ENCODE measurements at regions not wholly inside any gene's neighbourhood (a gene's known extent, or its start where the extent isn't known, plus 50 kb on each side); places are given as distances from the start of the nearest gene placed in this dataset.
"Not testable (repeated sequence)": the region's sequence is repeated elsewhere in the genome, so short reads cannot be mapped to it uniquely, and the experiment has no call there.

DNA sequence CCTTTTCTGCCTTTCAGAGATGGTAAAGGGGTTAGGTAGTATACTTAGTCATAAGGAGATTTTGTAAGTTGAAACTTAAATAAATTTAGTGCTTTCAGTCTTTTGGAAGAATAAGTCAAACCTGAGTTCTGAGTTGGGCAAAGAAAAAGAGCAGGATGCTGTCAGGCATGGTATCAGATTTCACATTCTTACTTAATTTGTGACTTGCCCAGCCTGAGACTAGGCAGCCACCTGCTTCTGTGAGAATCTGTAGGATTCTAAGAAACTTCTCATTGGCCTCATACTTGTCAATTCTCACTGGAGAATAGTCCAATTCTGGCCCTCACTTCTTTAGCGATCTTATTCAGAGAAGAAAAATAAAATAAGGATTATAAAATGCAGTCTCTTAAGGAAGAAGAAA is 577.5 kb downstream of the DIPK2A start:
- DNase-seq = no peak

DNA sequence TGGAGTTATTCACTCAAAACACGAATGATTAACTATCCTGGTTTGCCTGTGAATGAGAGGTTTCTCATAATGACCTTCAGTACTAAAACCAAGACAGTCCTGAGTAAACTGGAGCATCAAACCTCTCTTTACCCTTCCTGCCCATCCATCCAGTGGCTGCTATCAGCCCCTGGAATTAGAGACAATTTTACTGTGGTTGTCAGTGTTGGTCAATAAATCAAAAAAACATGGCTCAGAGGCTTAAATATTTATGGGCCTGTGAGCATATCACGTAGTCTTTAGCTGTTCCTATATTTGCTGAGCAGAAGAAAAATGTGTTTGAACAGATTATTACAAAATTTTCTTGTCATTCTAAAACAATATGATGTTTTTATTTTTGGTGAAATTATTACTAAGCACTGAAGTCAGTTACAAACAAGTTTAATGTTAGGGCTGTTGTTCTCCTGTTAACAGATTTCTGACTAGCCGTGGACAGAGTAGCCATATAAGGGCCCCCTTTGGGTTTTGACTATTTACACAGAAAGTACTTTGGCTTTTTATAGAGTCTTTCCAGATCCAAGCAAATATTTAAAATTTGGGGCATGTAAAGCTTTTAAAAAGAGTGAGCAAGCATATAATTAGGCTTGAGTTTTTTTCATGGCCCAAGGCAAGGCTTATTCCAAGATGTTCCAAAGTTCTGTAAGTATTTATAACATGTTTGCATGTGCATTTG is 580.9 kb downstream of the DIPK2A start:
- DNase-seq = no peak

DNA sequence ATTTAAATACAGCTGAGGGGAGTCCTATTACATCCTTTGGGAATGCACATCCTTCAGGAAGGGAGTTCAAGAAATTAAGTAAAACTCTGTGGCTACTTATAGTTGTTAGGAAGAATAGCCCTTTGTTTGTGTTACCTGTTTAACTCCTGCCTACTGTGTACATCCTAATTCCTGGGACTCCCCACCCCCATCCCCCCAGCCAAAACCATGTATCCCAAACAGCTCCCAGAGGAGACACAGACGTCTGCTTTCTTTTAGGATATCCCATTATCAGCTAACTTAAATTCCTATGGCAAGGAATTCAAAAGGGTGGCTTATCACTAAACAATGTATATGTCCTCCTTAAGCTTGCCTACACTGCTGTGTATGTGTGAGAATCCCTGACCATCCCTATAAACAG is 581.7 kb downstream of the DIPK2A start:
- DNase-seq = no peak

DNA sequence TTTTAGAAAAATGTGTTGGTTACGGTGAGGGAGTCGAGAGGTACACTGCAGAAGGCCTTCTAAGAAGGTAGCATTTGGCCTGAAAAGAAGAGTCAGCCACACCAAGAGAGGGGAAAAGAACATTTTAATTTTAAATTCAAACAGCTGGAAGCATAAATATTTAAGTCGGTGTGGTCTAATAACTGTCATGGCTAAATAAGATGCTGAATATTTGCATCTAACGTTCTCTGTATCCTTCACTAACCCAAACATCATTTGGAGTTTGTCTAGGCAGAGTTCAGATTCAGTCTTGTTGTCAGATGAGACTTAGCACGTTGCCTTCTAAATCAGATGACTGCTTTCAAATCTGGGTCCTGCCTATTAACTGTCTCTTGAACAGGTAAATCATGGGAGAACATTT is 583.3 kb downstream of the DIPK2A start:
- DNase-seq = no peak

DNA sequence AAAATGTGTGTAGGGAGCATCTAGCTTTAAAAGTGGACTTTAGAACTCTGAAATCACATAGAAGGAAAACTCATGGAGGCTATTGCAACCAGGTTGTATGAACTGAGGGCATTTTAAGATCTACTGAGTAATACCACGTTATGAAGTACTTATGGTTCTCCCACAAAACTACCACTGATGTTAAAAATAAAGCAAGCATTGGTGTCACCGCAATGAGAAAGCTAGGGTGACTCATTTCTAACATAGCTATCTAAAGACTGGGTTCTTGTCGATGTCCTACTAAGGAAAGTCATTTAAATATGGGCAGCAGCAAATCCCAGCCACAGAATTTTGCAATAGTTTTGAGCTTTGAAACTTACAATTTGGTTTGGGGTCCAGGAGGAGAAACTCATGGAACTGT is 584.8 kb downstream of the DIPK2A start:
- DNase-seq = no peak

DNA sequence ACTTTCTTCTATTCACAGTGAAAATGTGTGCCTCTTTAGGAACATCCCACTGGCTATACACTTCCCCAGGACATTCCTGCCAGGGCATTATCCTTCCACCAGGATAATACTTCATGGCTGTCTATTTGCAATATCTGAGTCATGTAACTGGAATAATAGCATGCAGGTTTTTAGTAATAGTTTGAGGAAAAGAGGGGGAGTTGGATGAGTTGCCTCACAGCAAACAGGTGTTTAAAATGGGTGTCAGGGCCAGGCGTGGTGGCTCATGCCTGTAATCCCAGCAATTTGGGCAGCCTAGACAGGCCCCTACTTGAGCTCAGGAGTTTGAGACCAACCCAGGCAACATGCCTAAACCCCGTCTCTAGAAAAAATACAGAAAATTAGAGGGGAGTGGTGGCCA is 585.9 kb downstream of the DIPK2A start:
- no peak for DNase-seq

DNA sequence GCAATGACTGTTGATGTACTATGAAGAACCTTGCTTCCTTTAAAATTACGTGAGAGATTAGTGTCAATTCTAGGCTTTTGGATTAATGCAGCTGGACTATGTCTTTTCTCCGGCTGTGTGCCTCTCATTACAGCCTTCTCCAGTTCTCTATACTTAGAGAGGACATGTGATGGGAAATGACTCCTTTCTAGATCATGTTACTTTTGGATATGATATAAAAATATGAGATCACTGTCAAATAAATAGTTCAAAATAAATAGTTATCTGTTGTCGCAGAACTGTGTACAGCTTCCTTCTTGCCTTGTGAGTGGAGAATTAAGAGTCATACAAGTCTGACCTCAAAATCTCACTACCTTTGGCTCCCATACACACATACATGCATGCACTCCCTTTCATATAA is 592.4 kb downstream of the DIPK2A start:
- DNase-seq = no peak

DNA sequence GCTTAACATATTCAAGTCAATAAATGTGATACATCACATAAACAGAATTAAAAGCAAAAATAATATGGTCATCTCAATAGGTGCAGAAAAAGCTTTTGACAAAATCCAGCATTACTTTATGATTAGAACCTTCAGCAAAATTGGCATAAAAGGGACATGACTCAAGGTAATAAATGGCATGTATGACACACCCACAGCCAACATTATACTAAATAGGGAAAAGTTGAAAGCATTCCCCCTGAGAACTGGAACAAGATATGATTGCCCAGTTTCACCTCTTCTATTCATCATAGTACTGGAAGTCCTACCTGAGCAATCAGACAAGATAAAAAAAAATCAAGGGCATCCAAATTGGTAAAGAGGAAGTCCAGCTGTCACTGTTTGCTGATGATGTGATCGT is 594.7 kb downstream of the DIPK2A start:
- no peak for DNase-seq

DNA sequence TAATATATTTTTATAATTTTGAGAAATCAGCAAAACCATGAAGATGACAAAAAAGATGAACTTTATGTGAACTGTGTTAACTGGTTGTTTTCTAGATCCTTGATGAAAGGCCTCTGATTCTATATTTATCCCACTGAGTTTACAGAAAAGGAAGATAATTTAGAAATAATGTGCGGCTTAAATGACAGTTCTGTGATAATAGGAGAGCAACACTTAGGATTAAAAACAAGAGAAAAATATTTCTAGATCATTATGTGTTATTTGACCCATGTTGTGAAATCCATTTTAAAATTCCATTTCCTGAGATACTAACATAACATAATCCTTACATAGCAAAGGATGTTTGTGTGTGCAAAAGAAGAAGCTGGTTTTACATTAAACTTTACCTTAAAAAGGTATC is 598.0 kb downstream of the DIPK2A start:
- DNase-seq = no peak

DNA sequence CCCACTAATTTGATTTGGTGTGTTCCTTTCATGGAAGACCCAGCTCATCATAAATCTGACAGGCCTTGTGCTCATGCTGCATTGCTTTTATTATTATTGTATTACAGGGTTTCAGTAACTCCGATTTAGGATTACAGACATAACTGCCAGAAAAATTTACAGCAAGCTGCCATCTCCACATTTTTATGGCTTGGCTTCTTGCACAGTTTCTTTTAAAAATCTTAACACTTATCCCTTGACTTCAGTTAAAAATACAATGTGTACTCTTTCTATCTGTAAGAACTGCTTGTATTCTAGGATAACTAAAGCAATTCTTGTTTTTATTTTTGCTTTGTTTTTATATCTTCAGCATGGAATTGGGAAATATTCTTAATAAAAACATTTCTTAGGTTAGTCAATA is 612.2 kb downstream of the DIPK2A start:
- no peak for DNase-seq

DNA sequence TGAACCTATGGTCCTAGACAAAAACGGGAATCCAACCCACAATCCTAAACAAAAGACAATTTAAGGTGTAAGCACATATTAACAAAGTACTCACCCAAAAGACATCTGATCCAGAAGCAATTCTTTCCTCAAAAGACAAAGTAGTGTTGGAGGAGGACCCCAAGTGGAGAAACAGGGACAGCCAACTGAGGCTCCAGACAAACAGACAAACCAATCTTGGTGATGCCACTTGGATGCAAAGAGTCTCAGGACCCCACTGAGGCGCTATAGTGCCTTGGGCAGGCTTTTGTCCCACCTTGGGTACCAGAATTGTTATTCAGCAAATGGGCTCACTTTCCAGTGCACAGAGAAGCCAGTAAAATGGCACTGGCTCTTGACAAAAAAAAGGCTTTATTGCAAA is 613.8 kb downstream of the DIPK2A start:
- no peak for DNase-seq

DNA sequence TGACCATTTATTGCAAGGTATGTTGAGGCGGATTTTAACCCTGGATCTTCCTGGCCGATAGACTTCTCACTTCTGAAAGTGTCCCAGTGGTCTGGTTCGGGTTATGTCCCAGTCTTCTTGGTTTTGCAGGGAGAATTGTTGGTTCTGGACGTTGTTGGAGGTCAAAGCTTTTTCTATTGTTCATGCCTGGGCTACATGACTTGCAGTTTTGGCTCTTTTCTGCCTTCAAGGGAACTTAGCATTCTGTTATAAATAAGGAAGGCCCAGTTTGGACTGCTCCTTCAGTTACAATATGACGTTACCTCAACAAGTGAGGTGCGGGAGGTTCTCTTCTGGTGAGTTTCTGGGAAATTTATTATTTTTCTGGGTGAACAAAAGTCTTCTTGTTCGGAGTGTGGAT is 614.3 kb downstream of the DIPK2A start:
- no peak for DNase-seq

DNA sequence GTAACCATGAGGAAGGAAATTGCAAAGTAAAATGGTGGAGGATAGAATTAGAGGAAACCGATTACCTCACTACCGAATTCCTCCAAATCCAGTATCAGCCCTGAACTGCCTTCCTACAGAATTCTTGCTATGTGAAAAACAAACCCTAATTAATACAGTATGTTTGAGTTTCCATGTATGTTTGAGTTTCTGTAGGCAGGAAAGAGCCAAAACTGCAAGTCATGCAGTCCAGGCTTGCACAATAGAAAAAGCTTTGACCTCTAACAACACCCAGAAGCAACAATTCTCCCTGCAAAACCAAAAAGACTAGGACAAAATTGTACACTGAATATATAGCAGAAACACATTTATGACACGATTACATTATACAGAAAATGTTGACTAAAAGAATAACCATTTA is 614.8 kb downstream of the DIPK2A start:
- no peak for DNase-seq

DNA sequence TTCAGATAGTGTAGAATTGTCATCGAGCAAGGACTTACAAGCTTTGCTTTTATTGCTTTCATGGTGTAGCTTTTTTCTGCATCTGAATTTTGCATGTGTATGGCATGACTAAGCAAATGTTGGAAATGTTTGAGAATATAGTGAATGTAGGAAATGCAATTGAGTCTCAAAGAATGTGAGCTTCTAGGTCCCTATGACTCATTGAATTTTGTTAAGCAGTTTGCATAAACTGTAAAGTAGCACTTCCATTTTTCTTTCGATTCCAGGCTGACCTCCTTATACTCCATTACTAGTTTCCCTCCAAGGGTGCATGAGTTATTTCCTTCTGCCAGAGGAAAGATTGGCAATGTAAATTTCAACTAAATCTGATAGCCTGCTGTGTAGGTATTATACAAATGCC is 619.2 kb downstream of the DIPK2A start:
- no peak for DNase-seq

DNA sequence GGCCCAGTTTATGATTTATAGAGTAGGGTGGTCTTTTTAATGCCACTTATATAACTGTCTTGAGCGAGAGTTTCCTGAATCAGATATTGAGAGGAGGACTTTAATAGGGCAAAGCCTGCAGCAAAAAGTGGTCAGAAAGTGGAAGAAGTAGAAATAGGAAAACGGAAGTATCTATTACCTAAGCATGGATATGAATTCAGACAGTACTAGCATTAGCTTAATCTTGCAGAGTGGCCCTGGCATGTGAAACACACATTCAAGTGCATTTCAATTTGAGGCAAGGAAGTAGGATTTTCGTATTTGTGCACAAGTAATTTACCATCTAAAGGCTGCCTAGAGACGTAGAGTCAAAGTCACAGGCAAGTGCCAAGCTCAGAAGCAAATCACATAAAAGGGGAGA is 622.3 kb downstream of the DIPK2A start:
- no peak for DNase-seq

DNA sequence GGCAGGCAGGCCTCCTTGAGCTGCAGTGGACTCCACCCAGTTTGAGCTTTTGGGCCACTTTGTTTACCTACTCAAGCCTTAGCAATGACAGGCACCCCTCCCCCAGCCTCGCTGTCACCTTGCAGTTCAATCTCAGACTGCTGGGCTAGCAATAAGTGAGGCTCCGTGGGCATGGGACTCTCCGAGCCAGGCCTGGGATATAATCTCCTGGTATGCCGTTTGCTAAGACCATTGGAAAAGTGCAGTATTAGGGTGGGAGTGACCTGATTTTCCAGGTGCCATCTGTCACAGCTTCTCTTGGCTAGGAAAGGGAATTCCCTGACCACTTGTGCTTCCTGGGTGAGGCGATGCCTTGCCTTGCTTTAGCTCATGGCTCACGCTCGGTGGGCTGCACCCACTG is 648.6 kb downstream of the DIPK2A start:
- not testable (repeated sequence) for DNase-seq

DNA sequence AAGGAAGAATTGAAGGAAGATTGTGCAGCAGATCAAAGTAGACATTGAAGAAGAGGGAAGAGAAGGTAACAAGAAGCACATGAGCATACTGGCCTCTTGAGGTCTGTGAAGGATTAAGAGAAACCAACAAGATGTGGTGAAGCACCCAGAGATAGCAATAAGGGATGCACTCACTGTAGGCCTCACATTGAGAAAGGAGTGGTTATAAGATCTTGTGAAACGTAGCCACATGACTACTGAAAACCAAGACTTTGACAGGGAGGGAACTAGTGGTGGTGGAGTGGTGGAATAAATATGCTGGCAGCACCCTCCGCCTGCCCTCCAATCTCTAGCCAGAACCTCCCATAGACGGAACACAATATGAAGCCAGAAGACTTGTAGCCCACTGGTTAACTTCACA is 651.2 kb downstream of the DIPK2A start:
- DNase-seq = no peak

DNA sequence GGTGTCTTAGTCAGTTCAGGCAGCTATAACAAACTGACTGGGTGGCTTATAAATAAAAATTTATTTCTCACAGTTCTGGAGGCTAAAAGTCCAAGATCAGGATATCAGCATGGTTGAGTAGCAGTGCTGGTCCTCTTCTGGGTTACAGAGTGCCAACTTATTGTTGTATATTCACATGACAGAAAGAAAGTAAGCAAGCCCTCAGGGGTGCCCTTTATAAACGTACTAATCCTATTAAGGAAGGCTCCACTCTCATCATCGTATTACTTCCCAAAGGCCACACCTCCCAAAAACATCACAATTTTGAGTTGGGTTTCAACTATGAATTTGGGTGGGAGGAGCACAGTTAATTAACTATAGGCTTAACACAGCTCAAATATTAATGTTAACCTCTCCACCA is 653.0 kb downstream of the DIPK2A start:
- no peak for DNase-seq

DNA sequence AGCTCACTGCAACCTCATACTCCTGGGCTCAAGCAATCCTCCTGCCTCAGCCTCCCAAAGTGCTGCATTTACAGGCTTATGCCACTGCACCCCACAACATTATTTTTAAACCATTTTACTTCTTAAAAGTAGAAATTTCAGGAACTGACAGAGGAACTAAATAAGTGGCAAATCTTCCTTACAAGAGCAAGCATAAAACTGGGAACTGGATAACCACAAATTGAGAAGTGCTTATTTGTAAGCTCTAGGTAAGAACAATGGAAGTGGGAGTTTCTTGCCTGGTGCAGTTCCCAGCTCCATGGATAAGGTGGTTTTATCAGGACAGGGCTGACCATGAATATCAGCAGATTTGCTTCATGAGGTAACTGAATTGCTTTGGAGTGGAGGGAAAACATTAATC is 655.2 kb downstream of the DIPK2A start:
- DNase-seq = no peak

DNA sequence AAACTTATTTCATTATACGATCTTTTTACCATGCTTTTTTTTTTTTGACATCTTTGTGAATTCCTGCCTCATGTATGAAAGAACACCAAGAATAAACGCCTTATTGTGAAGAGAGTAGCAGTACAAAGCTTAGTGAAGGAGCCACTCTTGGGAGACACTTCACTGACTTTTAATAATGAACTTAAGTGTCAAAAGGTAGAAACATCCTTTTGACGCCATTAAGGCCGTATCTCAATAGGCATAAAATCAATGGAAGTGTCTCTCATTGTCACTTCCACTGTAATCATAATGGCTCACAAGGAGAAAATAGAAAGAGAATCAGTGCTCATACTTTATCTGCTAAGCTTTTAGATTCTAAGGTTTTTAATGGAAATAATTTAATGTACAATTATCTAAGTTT is 657.8 kb downstream of the DIPK2A start:
- no peak for DNase-seq

DNA sequence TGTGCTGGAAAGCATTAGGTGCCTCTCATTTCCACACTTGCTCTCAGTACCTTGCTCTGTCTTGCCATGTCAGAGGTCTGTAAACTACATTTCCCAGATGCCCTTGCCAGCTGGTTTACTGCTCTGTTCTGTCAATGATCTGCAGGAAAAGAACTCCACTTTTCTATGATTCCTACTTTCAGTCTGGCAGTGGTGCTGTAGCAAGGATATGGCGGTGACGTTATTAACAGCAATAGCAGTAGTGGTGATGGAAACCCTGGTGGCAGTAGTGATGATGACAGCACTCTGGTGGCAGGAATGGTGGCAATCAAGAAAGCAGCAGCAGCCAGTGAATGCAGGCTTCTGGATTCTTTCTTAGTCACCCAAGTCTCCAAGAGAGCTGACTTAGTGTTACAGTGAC is 665.2 kb downstream of the DIPK2A start:
- no peak for DNase-seq

DNA sequence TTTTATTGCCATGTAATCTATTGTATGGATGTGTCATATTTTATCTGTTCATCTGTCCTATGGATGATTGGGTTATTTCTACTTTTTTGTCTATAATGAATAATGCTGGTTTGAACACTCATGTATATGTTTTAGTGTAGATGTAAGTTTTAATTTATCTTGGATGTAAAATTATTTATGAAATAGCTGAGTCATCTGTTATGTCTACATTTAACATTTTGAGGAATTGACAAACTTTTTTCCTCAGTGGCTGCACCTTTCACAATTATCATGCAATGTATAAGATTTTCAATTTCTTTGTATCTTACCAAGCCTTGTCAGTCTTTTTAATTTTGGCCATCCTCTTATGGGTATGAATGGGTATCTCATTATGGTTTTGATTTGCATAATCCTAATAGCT is 666.4 kb downstream of the DIPK2A start:
- no peak for DNase-seq

DNA sequence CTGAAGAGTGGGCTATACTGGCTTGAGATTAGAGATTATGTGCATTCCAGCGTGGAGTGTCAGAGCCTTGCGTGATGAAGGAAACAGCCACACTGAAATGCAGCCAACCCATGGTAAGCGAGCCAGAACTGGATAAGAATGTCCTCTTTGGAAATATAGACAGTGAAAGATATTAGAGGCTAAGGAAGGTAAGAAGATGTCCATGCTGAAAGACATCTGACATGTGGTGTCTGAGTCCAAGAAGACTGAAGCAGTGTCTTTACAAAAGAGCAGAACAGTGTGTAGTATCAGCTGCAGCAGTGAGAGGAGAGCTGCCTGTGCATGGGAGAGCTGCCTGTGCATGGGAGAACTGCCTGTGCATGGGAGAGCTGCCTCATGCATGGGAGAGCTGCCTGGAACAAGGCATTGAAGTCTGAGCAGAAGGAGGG is 672.2 kb downstream of the DIPK2A start:
- no peak for DNase-seq

DNA sequence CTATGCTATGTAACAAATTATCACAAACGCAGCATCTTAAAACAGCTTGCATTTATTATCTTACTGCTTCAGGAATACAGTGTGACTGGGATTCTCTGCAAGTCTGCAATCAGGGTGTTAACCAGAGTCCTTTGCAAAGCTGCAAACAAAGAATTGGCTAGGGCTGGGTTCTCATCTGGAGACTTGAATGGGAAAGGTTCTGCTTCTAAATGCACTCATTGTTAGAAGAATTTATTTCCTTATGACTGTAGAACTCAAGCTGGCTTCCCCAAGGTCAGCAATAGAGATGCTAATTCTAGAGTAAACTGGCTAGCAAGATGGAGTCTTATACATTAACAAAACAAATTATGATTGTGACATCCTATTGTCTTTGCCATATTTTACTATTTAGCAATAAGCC is 673.7 kb downstream of the DIPK2A start:
- DNase-seq = no peak

DNA sequence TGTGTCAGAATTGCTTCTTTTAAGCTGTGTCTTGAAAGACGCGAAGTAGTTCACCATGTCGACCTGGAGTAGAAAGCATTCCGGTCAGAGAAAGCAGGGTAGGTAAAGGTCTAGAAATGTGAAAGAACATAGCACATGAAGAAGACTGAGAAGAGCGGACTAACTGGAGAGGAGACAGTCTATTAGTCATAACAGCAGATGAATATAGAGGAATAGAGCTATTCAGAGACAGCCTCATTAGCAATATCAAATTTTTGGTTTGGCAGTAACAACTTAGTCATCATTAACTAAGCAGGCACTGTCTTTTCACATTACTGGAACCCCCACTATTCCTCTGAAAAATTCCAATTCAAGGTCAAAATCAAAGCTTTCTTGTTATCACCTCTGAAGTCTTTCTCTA is 678.8 kb downstream of the DIPK2A start:
- no peak for DNase-seq

DNA sequence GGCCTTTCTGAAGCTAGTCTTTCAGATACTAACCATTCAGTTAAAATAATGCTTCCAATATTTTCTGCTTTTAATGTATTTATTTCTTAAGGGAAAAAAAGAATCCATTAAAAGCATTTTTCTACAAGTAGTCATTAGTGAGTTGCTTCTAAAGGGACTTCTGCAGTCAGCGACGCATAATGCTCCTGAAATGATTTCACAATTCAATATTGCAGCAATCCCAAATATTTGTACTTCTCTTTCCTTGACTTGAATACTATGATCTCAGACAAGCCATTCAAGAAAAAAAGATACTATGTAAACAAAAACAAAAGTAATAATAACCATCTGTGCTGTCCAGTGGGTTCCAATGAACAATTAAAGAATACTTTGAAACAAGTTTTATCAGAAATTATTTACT is 681.0 kb downstream of the DIPK2A start:
- DNase-seq = no peak
